GM12878 (cell line): ENCODE measurements at regions not wholly inside any gene's neighbourhood (a gene's known extent, or its start where the extent isn't known, plus 50 kb on each side); places are given as distances from the start of the nearest gene placed in this dataset.

ENCODE experiments used
- ATAC-seq: fragments of 200-7000 bp; cut with Tn5 transposase; 3 replicates; pipeline ENCODE4 v1.9.1; 2020; ENCODE audit warnings: mild to moderate bottlenecking, moderate library complexity
- BruUV-seq: library from RNA; stranded (reverse); fragments of 400-500 nt; replicated peaks from 2 replicates; lab custom pipeline; 2021; lab: Mats Ljungman, UMichigan
- CTCF ChIA-PET: fragments of 300-600 bp; sonication (Branson Sonifier 250); formaldehyde crosslinking; extraction: SDS; loops from one replicate; lab custom pipeline; 2021; ENCODE audit warnings: inconsistent platforms; lab: Yijun Ruan, JAX
- POLR2A ChIA-PET: fragments of 350-600 bp; formaldehyde crosslinking; extraction: SDS; loops from one replicate; lab custom pipeline; 2021; ENCODE audit warnings: inconsistent platforms; lab: Charles Lee
- RAD21 ChIA-PET: fragments of 300-600 bp; sonication (Branson Sonifier 250); formaldehyde crosslinking; loops from one replicate; lab custom pipeline; 2023; ENCODE audit warnings: antibody characterized with exemption; ENCODE audit not compliant: unreplicated experiment; lab: Charles Lee
- SMC1A ChIA-PET: fragments of 300-600 bp; sonication (Branson Sonifier 250); formaldehyde crosslinking; loops from one replicate; lab custom pipeline; 2023; ENCODE audit not compliant: unreplicated experiment, uncharacterized antibody; lab: Charles Lee
- DNase-seq: peaks from one replicate; pipeline ENCODE4 v3.0.0-alpha.2; 2011; ENCODE audit warnings: low read depth, low spot score
- FAIRE-seq: peaks from 3 replicates; lab custom pipeline; 2011; peaks lifted over from hg19 to GRCh38; lab: Jason Lieb, UNC
- H2AFZ ChIP-seq: 2 replicates; pipeline ENCODE4 v1.6.0; 2011; ENCODE audit warnings: low read depth, low read length, control low read depth; ENCODE audit not compliant: control insufficient read depth
- H3K27ac ChIP-seq: 2 replicates; pipeline ENCODE4 v1.5.1; 2011; ENCODE audit warnings: control low read depth; ENCODE audit not compliant: control insufficient read depth, insufficient read depth
- H3K27me3 ChIP-seq, 2 experiments: replicated peaks in 1 of 2; 2 replicates each; pipeline versions ENCODE4 v1.6.0 to v1.6.1; 2011; ENCODE audit warnings: low read length in 1 of 2; ENCODE audit not compliant: control insufficient read depth in 2 of 2, insufficient read depth in 2 of 2
- H3K36me3 ChIP-seq, 2 experiments: 2 replicates each; pipeline ENCODE4 v1.5.1; 2011; ENCODE audit warnings: low read length in 1 of 2; ENCODE audit not compliant: control insufficient read depth in 2 of 2, insufficient read depth in 2 of 2
- H3K4me1 ChIP-seq: 2 replicates; pipeline ENCODE4 v1.6.1; 2011; ENCODE audit warnings: mild to moderate bottlenecking, low read length, moderate library complexity, mixed read lengths; ENCODE audit not compliant: control insufficient read depth, insufficient read depth
- H3K4me2 ChIP-seq: 2 replicates; pipeline ENCODE4 v1.6.0; 2011; ENCODE audit warnings: control low read depth; ENCODE audit not compliant: control insufficient read depth, insufficient read depth
- H3K4me3 ChIP-seq: fragments of 200-600 bp; sonication (generic); 2 replicates; pipeline ENCODE4 v1.5.1; 2016
- H3K79me2 ChIP-seq: 2 replicates; pipeline ENCODE4 v1.6.0; 2011; ENCODE audit warnings: low read length; ENCODE audit not compliant: control insufficient read depth, insufficient read depth
- H3K9ac ChIP-seq: 2 replicates; pipeline ENCODE4 v1.8.0; 2011; ENCODE audit warnings: low read length, control low read depth, mixed read lengths; ENCODE audit not compliant: control insufficient read depth, insufficient read depth
- H3K9me3 ChIP-seq: replicated peaks from 3 replicates; pipeline ENCODE4 v1.5.1; 2011; ENCODE audit warnings: mild to moderate bottlenecking, low read length; ENCODE audit not compliant: control insufficient read depth, insufficient read depth
- H4K20me1 ChIP-seq: 2 replicates; pipeline ENCODE4 v1.6.0; 2011; ENCODE audit not compliant: control insufficient read depth, insufficient read depth
- NFYA ChIP-seq: IDR thresholded peaks from 2 replicates; pipeline ENCODE4 v1.6.1; 2011; ENCODE audit warnings: low read depth, mild to moderate bottlenecking, low read length, improper control_type of control experiment, borderline replicate concordance
- PBX3 ChIP-seq: IDR thresholded peaks from 2 replicates; pipeline ENCODE4 v1.6.1; 2011; ENCODE audit warnings: mild to moderate bottlenecking, low read depth, low read length, moderate library complexity; ENCODE audit not compliant: insufficient replicate concordance
- PKNOX1 ChIP-seq: fragments of 450-650 bp; IDR thresholded peaks from 2 replicates; pipeline ENCODE4 v1.6.1; 2016; ENCODE audit warnings: mild to moderate bottlenecking
- WGBS: methylation state at CpG from one replicate; pipeline ENCODE4 v1.1.6; 2016; ENCODE audit warnings: low lambda C conversion rate; ENCODE audit not compliant: insufficient replicate concordance, insufficient coverage; ENCODE audit errors: missing lambda C conversion rate; 5-methylcytosine and 5-hydroxymethylcytosine counted together
- in situ Hi-C: fragments of 300-500 bp; cut with MboI; formaldehyde crosslinking; loops from 9 replicates; pipeline ENCODE4 v1.14.3; 2018; ENCODE audit warnings: mixed read lengths
- intact Hi-C: fragments of 100-400 bp; cut with micrococcal nuclease; formaldehyde crosslinking; loops from one replicate; pipeline ENCODE4 v1.14.2; 2022; ENCODE audit not compliant: unreplicated experiment

GRCh38 chr12:46455648-46456352 lies 83.2 kb upstream of the SLC38A2 start:
- Histone ChIP-seq H2AFZ (peak overlapping the region; percentile 1; the same call in 1 of the 2 replicates), H3K4me3 (no peak overlapping the region), H3K9ac (no peak overlapping the region), H3K79me2 (no peaks in the 10 kb centered on the region), H3K4me1 (peaks cover 22% of the 10 kb centered on the region), H3K4me2 (peak overlapping the region; percentile 21; the same call in 1 of the 2 replicates), H4K20me1 (no peaks in the 10 kb centered on the region), H3K9me3 (no peaks in the 10 kb centered on the region), H3K36me3 (no peaks in the 10 kb centered on the region), H3K27ac (no peak overlapping the region), H3K27me3 (no peaks in the 10 kb centered on the region)
- ChIA-PET SMC1A (interaction anchor here (0.8 to 2.6 kb wide), 7 partner anchors 9 to 165 kb away, joined by 3 to 10 read pairs (median 3); no protein-coding TSS in a partner anchor), POLR2A (interaction anchor here (0.6 to 1.2 kb wide), 2 partner anchors 39 to 63 kb away, joined by 5 to 7 read pairs; no protein-coding TSS in a partner anchor), RAD21 (no interaction called here), CTCF (interaction anchor here (1.2 to 1.4 kb wide), 2 partner anchors 28 to 59 kb away, joined by 3 read pairs; no protein-coding TSS in a partner anchor)
- in situ Hi-C loops (no loop called here), intact Hi-C loops (no loop called here)
- DNase-seq (no peak), ATAC-seq (no peak), FAIRE-seq (no peak)
- WGBS: 91% methylated on average over 1 of the region's 1 CpG
- no TSS peak for BruUV-seq
- TF ChIP-seq PKNOX1: peak; percentile 56
- no peak for TF ChIP-seq NFYA
- peak; percentile 37 for TF ChIP-seq PBX3
